ENCODE measurements at regions not wholly inside any gene's neighbourhood (a gene's known extent, or its start where the extent isn't known, plus 50 kb on each side); places are given as distances from the start of the nearest gene placed in this dataset.

GRCh38 chr19:30673336-30673735 lies 301.2 kb downstream of the ZNF536 start:
- DNase-seq: no peak

GRCh38 chr19:30672926-30673325 lies 300.7 kb downstream of the ZNF536 start:
- no peak for DNase-seq

GRCh38 chr19:30671622-30672051 lies 299.5 kb downstream of the ZNF536 start:
- no peak for DNase-seq

GRCh38 chr19:30671367-30671619 lies 299.1 kb downstream of the ZNF536 start:
- no peak for DNase-seq

GRCh38 chr19:30670562-30671366 lies 298.6 kb downstream of the ZNF536 start:
- DNase-seq: no peak

- DNase-seq: no peak
Observed at GRCh38 chr19:30670011-30670329, 297.8 kb downstream of the ZNF536 start.

GRCh38 chr19:30669329-30670010 lies 297.3 kb downstream of the ZNF536 start:
- DNase-seq: peak; percentile 35

- no peak for DNase-seq
Observed at GRCh38 chr19:30668521-30669155, 296.5 kb downstream of the ZNF536 start.

- DNase-seq: no peak
Observed at GRCh38 chr19:30667746-30668145, 295.6 kb downstream of the ZNF536 start.

- no peak for DNase-seq
Observed at GRCh38 chr19:30667227-30667626, 295.0 kb downstream of the ZNF536 start.

GRCh38 chr19:30666301-30666803 lies 294.2 kb downstream of the ZNF536 start:
- DNase-seq: peak; percentile 33

- DNase-seq: no peak
Observed at GRCh38 chr19:30665449-30665848, 293.3 kb downstream of the ZNF536 start.

GRCh38 chr19:30663611-30664174 lies 291.5 kb downstream of the ZNF536 start:
- no peak for DNase-seq

- no peak for DNase-seq
Observed at GRCh38 chr19:30662211-30662861, 290.2 kb downstream of the ZNF536 start.

GRCh38 chr19:30659638-30660037 lies 287.5 kb downstream of the ZNF536 start:
- no peak for DNase-seq

- no peak for DNase-seq
Observed at GRCh38 chr19:30656520-30657100, 284.4 kb downstream of the ZNF536 start.

GRCh38 chr19:30653646-30654386 lies 281.6 kb downstream of the ZNF536 start:
- no peak for DNase-seq

- no peak for DNase-seq
Observed at GRCh38 chr19:30652751-30653150, 280.6 kb downstream of the ZNF536 start.

- DNase-seq: no peak
Observed at GRCh38 chr19:30651691-30652090, 279.5 kb downstream of the ZNF536 start.

- DNase-seq: no peak
Observed at GRCh38 chr19:30651066-30651465, 278.9 kb downstream of the ZNF536 start.

- DNase-seq: no peak
Observed at GRCh38 chr19:30649934-30650614, 277.9 kb downstream of the ZNF536 start.
